ENCODE measurements at regions not wholly inside any gene's neighbourhood (a gene's known extent, or its start where the extent isn't known, plus 50 kb on each side); places are given as distances from the start of the nearest gene placed in this dataset.

DNA sequence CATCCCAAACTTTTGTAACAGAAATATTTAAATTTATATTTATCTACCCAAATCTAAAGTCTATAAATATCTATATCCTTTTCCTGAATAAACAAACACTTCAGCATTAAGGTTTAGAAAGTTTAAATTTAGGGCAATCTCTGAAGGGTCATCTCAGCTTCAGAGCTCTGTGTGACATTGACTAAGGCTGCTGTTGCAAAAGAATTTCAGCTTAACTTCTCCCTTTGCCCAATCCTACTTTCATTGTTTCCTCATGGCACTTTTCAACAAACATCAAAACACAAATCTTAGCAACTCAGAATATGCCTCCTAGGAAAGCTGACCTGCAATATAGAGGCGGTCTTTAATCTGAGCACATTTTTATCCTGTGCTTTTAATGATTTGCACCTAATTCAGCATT, 79.7 kb upstream of the BANK1 start:
- Histone ChIP-seq H4K20me1 (ENCODE audit: insufficient read depth, low read length) (no peaks in the 10 kb centered on the region), H3K4me2 (ENCODE audit: low read depth, low read length) (no peak overlapping the region), H3K4me1 (ENCODE audit: insufficient read depth, low read length) (no peaks in the 10 kb centered on the region), H3K9ac (ENCODE audit: insufficient read depth, low read depth, low read length) (no peak overlapping the region), H3K9me3 (ENCODE audit: low read length) (peaks cover 6% of the 10 kb centered on the region), H3K27me3 (ENCODE audit: control insufficient read depth in 1 of 2, insufficient read depth in 2 of 2, low read length in 2 of 2) (no peaks in the 10 kb centered on the region), H3K4me3 (replicated peaks in 1 of 3; ENCODE audit: insufficient read depth in 1 of 3, low read depth in 2 of 3, low read length in 3 of 3) (no peak overlapping the region), H2AFZ (ENCODE audit: low read length) (no peak overlapping the region), H3K79me2 (ENCODE audit: insufficient read depth, low read length) (no peaks in the 10 kb centered on the region), H3K27ac (ENCODE audit: extremely low read length, insufficient read depth, low read length) (no peak overlapping the region), H3K36me3 (replicated peaks in 1 of 2; ENCODE audit: control insufficient read depth in 1 of 2, insufficient read depth in 2 of 2, low read length in 2 of 2) (no peaks in the 10 kb centered on the region)
- FAIRE-seq: no peak
- in situ Hi-C loops (cut with HindIII; ENCODE audit: extremely low pct_ligation_motif_present, low pct_unique_long_range_greater_than_20kb) (no loop called here), intact Hi-C loops (cut with micrococcal nuclease; ENCODE audit: unreplicated experiment) (no loop called here)
- no peak for DNase-seq (ENCODE audit: low spot score)
- ChIA-PET POLR2A (no interaction called here), CTCF (ENCODE audit: low intra/inter-chr PET ratio, low total read pairs) (no interaction called here)
- BruUV-seq (replicated peaks): no TSS peak
- 8% methylated on average over 1 of the region's 1 CpG for WGBS (ENCODE audit: low lambda C conversion rate)
- ATAC-seq: no peak
- no peak for TF ChIP-seq CBFB (CRISPR knock-in tag; IDR thresholded peaks at IDR 0.05)
- TF ChIP-seq, protein P1, sequence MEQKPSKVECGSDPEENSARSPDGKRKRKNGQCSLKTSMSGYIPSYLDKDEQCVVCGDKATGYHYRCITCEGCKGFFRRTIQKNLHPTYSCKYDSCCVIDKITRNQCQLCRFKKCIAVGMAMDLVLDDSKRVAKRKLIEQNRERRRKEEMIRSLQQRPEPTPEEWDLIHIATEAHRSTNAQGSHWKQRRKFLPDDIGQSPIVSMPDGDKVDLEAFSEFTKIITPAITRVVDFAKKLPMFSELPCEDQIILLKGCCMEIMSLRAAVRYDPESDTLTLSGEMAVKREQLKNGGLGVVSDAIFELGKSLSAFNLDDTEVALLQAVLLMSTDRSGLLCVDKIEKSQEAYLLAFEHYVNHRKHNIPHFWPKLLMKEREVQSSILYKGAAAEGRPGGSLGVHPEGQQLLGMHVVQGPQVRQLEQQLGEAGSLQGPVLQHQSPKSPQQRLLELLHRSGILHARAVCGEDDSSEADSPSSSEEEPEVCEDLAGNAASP (CRISPR knock-in tag; IDR thresholded peaks at IDR 0.05; ENCODE audit: borderline replicate concordance): no peak
- TF ChIP-seq, protein P2, sequence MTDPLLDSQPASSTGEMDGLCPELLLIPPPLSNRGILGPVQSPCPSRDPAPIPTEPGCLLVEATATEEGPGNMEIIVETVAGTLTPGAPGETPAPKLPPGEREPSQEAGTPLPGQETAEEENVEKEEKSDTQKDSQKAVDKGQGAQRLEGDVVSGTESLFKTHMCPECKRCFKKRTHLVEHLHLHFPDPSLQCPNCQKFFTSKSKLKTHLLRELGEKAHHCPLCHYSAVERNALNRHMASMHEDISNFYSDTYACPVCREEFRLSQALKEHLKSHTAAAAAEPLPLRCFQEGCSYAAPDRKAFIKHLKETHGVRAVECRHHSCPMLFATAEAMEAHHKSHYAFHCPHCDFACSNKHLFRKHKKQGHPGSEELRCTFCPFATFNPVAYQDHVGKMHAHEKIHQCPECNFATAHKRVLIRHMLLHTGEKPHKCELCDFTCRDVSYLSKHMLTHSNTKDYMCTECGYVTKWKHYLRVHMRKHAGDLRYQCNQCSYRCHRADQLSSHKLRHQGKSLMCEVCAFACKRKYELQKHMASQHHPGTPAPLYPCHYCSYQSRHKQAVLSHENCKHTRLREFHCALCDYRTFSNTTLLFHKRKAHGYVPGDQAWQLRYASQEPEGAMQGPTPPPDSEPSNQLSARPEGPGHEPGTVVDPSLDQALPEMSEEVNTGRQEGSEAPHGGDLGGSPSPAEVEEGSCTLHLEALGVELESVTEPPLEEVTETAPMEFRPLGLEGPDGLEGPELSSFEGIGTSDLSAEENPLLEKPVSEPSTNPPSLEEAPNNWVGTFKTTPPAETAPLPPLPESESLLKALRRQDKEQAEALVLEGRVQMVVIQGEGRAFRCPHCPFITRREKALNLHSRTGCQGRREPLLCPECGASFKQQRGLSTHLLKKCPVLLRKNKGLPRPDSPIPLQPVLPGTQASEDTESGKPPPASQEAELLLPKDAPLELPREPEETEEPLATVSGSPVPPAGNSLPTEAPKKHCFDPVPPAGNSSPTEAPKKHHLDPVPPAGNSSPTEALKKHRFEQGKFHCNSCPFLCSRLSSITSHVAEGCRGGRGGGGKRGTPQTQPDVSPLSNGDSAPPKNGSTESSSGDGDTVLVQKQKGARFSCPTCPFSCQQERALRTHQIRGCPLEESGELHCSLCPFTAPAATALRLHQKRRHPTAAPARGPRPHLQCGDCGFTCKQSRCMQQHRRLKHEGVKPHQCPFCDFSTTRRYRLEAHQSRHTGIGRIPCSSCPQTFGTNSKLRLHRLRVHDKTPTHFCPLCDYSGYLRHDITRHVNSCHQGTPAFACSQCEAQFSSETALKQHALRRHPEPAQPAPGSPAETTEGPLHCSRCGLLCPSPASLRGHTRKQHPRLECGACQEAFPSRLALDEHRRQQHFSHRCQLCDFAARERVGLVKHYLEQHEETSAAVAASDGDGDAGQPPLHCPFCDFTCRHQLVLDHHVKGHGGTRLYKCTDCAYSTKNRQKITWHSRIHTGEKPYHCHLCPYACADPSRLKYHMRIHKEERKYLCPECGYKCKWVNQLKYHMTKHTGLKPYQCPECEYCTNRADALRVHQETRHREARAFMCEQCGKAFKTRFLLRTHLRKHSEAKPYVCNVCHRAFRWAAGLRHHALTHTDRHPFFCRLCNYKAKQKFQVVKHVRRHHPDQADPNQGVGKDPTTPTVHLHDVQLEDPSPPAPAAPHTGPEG (CRISPR knock-in tag; IDR thresholded peaks at IDR 0.05): no peak
- TF ChIP-seq ZFP36L2 (CRISPR knock-in tag; IDR thresholded peaks at IDR 0.05): no peak
- no peak for TF ChIP-seq POGZ (CRISPR knock-in tag; IDR thresholded peaks at IDR 0.05)
